Natural killer cell (primary cell): ENCODE measurements at regions not wholly inside any gene's neighbourhood (a gene's known extent, or its start where the extent isn't known, plus 50 kb on each side); places are given as distances from the start of the nearest gene placed in this dataset.

Source experiments
- ATAC-seq, 3 donors: fragments of 150-1000 bp in 2 of 3; fragments of 200-7000 bp in 1 of 3; cut with Tn5 transposase; 1 replicate in 1 of 3; 2 replicates in 2 of 3; pipeline ENCODE4 v1.10.0; 2021; ENCODE audit warnings: mild to moderate bottlenecking in 2 of 3, moderate library complexity in 2 of 3
- DNase-seq, 2 donors: peaks; one replicate each; pipeline versions ENCODE4 v3.0.0 to v3.0.0-alpha.2; 2013 to 2021; ENCODE audit warnings: mixed read lengths in 1 of 2
- H3K27ac ChIP-seq: one replicate; pipeline ENCODE4 v1.5.1; 2013; ENCODE audit warnings: mild to moderate bottlenecking, low read length
- H3K27me3 ChIP-seq: one replicate; pipeline ENCODE4 v1.6.1; 2013; ENCODE audit warnings: low read length; ENCODE audit not compliant: control insufficient read depth, insufficient read depth
- H3K36me3 ChIP-seq: one replicate; pipeline ENCODE4 v1.6.1; 2013; ENCODE audit warnings: low read length; ENCODE audit not compliant: control insufficient read depth, insufficient read depth
- H3K4me1 ChIP-seq: one replicate; pipeline ENCODE4 v1.6.1; 2013; ENCODE audit warnings: low read length; ENCODE audit not compliant: control insufficient read depth, insufficient read depth
- H3K4me3 ChIP-seq: one replicate; pipeline ENCODE4 v1.5.1; 2013; ENCODE audit warnings: low read length
- H3K9me3 ChIP-seq: one replicate; pipeline ENCODE4 v1.6.1; 2013; ENCODE audit warnings: low read length; ENCODE audit not compliant: control insufficient read depth, insufficient read depth
- H3K27ac Mint-ChIP-seq, 2 donors: one replicate each; pipeline ENCODE4 v1.8.0; 2022; ENCODE audit warnings: mild to moderate bottlenecking in 2 of 2, mixed read lengths in 2 of 2, moderate library complexity in 1 of 2
- H3K27me3 Mint-ChIP-seq, 2 donors: one replicate each; pipeline ENCODE4 v1.8.0; 2022; ENCODE audit warnings: low read depth in 2 of 2, mixed read lengths in 2 of 2
- H3K36me3 Mint-ChIP-seq: one replicate; pipeline ENCODE4 v1.8.0; 2022; ENCODE audit warnings: mixed read lengths
- H3K4me1 Mint-ChIP-seq, 2 donors: one replicate each; pipeline ENCODE4 v1.8.0; 2022; ENCODE audit warnings: mixed read lengths in 2 of 2
- H3K4me3 Mint-ChIP-seq: one replicate; pipeline ENCODE4 v1.8.0; 2022; ENCODE audit warnings: mild to moderate bottlenecking, moderate library complexity, mixed read lengths
- H3K9me3 Mint-ChIP-seq, 2 donors: one replicate each; pipeline ENCODE4 v1.8.0; 2022; ENCODE audit warnings: mixed read lengths in 2 of 2
- CTCF ChIP-seq: fragments of 200-600 bp; IDR thresholded peaks from one replicate; pipeline ENCODE4 v1.8.0; 2022; ENCODE audit warnings: antibody characterized with exemption
- WGBS: methylation state at CpG from one replicate; pipeline ENCODE4 v1.1.7; 2013; ENCODE audit warnings: missing lambda C conversion rate; ENCODE audit not compliant: insufficient coverage; 5-methylcytosine and 5-hydroxymethylcytosine counted together
- intact Hi-C: fragments of 100-400 bp; cut with micrococcal nuclease; formaldehyde crosslinking; loops from one replicate; pipeline ENCODE4 v1.14.2; 2022

GRCh38 chr2:193518041-193518817, 1323.5 kb upstream of the TMEFF2 start:
- H3K27me3 Mint-ChIP-seq = no peaks in the 10 kb centered on the region
- no peak for ATAC-seq
- Histone ChIP-seq H3K4me1 (no peaks in the 10 kb centered on the region), H3K4me3 (no peak overlapping the region), H3K27ac (no peak overlapping the region), H3K36me3 (no peaks in the 10 kb centered on the region), H3K27me3 (no peaks in the 10 kb centered on the region), H3K9me3 (peaks cover 3% of the 10 kb centered on the region)
- 75% methylated on average over 5 of the region's 6 CpGs for whole genome bisulfite sequencing
- intact Hi-C loops = no loop called here
- no peaks in the 10 kb centered on the region for H3K36me3 Mint-ChIP-seq
- no peak overlapping the region for H3K4me3 Mint-ChIP-seq
- H3K27ac Mint-ChIP-seq = no peak overlapping the region
- H3K9me3 Mint-ChIP-seq = peaks cover 2 to 6% of the 10 kb centered on the region in 2 donors
- DNase-seq = no peak
- H3K4me1 Mint-ChIP-seq = no peaks in the 10 kb centered on the region
- no peak for TF ChIP-seq CTCF

- Mint-ChIP-seq H3K27me3 (no peaks in the 10 kb centered on the region), H3K27ac (no peak overlapping the region), H3K4me1 (no peaks in the 10 kb centered on the region), H3K36me3 (no peaks in the 10 kb centered on the region), H3K9me3 (peaks cover 2 to 6% of the 10 kb centered on the region in 2 donors), H3K4me3 (no peak overlapping the region)
- no peak for ATAC-seq
- no CpG with 5 or more reads among the region's 1 CpG for WGBS
- no peak overlapping the region for H3K4me3 ChIP-seq
- H3K36me3 ChIP-seq = no peaks in the 10 kb centered on the region
- no peak for TF ChIP-seq CTCF
- no peaks in the 10 kb centered on the region for H3K27me3 ChIP-seq
- peaks cover 3% of the 10 kb centered on the region for H3K9me3 ChIP-seq
- no peak for DNase-seq
- H3K27ac ChIP-seq = no peak overlapping the region
- intact Hi-C loops = no loop called here
- H3K4me1 ChIP-seq = no peaks in the 10 kb centered on the region
These were observed 1322.9 kb upstream of the TMEFF2 start for GRCh38 chr2:193517615-193518014.

- ATAC-seq (no peak), DNase-seq (no peak)
- Mint-ChIP-seq H3K9me3 (peaks cover 3 to 8% of the 10 kb centered on the region in 2 donors), H3K27ac (no peak overlapping the region), H3K4me1 (no peaks in the 10 kb centered on the region), H3K27me3 (no peaks in the 10 kb centered on the region), H3K36me3 (no peaks in the 10 kb centered on the region), H3K4me3 (no peak overlapping the region)
- H3K27ac ChIP-seq = no peak overlapping the region
- H3K4me3 ChIP-seq = no peak overlapping the region
- TF ChIP-seq CTCF = no peak
- H3K4me1 ChIP-seq = no peaks in the 10 kb centered on the region
- H3K9me3 ChIP-seq = no peaks in the 10 kb centered on the region
- no peaks in the 10 kb centered on the region for H3K27me3 ChIP-seq
- intact Hi-C loops = no loop called here
- 94% methylated on average over 11 of the region's 11 CpGs for WGBS
- H3K36me3 ChIP-seq = no peaks in the 10 kb centered on the region
These were observed 1311.3 kb upstream of the TMEFF2 start for GRCh38 chr2:193506035-193506434.

GRCh38 chr2:193505620-193506019, 1310.9 kb upstream of the TMEFF2 start:
- H3K4me1 Mint-ChIP-seq = no peaks in the 10 kb centered on the region
- H3K9me3 Mint-ChIP-seq = peaks cover 2 to 8% of the 10 kb centered on the region in 2 donors
- Histone ChIP-seq H3K4me1 (no peaks in the 10 kb centered on the region), H3K9me3 (no peaks in the 10 kb centered on the region), H3K27ac (no peak overlapping the region), H3K4me3 (no peak overlapping the region), H3K27me3 (no peaks in the 10 kb centered on the region), H3K36me3 (no peaks in the 10 kb centered on the region)
- no peak for TF ChIP-seq CTCF
- H3K4me3 Mint-ChIP-seq = no peak overlapping the region
- no peaks in the 10 kb centered on the region for H3K27me3 Mint-ChIP-seq
- no peaks in the 10 kb centered on the region for H3K36me3 Mint-ChIP-seq
- intact Hi-C loops = no loop called here
- DNase-seq (no peak), ATAC-seq (no peak)
- 63% methylated on average over 6 of the region's 7 CpGs for WGBS
- no peak overlapping the region for H3K27ac Mint-ChIP-seq
